Stimulated activated CD4-positive, alpha-beta T cell treated with anti-CD3 and anti-CD28 coated beads, TNF-alpha, amount 100 ng/mL, for 48 hours (primary cell): ENCODE measurements at regions not wholly inside any gene's neighbourhood (a gene's known extent, or its start where the extent isn't known, plus 50 kb on each side); places are given as distances from the start of the nearest gene placed in this dataset.
"Not testable (repeated sequence)": the region's sequence is repeated elsewhere in the genome, so short reads cannot be mapped to it uniquely, and the experiment has no call there.

Experiments
- DNase-seq, 3 donors: peaks; one replicate each; pipeline ENCODE4 v3.0.0-alpha.2; 2020; ENCODE audit warnings: low read depth in 3 of 3

DNA sequence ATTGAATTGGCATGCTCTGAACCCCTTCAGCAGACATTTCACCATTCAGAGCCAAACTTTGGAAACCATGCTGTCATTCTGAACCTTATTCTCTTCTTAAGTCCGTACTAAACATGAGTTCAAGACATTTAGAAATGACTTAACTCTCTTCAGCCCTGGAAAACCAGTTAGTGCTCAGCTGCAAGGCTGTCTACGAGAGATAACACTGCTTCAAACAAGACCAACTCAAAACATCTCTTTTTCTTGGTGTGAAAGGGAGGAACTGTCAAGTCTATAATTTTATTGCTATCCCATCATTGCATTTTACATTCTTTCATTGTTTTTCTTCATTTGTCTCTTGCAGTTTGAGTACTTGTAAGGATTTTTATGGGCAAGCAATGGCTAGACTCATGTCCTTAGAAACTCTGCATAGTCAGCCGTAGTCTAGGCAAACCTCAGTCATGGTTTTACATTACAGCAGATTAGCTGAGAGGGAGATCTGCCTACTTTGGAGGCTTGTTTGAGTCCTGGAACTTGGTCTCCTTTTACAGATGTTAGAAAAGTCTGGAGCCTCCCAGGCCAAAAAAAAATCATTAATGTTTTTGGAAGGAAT is 120.6 kb upstream of the JADE1 start:
- no peak for DNase-seq

DNA sequence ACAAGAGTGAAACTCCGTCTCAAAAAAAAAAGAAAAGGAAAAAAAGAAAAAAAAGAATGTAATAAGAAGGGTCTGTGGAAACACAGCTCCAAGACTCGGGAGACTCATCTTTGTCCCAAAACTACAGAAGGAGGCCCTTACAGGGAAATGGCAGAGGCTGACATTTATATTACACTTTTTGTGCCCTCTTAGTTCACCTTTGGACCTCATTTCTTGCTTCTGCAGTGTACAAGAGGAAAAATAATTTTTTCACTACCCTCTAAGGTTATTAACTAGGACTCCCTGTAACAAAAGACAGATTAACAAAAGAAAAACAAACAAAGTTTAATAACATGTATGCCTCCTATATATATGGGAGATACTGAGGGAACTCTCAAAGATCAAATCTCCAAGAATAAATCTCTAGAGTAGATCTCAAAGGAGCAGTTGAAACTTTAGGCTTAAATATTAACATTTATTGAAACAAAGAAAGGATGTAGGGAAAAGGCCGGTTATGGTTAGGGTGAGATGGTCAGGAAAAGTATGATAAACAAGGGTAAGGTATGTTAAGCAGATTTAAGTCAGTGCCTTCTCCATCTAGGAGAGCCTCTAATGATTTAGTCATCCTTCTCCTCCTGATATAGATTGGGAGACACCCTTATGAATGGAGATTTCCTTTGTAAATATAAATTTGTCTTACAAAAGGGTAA is 121.3 kb upstream of the JADE1 start:
- DNase-seq, result no peak

GRCh38 chr4:128686810-128687209 is 122.7 kb upstream of the JADE1 start:
- DNase-seq, result no peak

DNA sequence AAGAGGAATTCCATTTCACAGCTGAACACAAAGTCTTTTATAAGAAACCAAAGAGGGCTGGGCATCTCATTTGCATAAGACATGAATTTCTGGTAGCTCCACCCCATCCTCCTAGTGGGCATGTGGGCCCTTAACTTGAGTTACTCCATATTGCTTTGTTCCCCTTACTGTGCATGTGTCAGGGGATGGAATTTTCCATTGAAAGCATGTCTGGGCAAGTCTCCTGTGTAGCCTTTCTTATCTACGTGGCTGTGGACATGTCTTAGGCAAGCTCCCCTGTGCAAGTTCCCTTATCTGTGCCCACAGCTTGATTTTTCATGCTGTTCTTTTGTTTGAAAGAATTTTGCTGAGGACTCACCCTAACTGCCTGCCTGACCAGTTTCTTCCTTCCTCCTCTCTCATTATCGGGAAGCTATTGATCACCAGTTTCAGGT is 123.5 kb upstream of the JADE1 start:
- DNase-seq, result no peak

DNA sequence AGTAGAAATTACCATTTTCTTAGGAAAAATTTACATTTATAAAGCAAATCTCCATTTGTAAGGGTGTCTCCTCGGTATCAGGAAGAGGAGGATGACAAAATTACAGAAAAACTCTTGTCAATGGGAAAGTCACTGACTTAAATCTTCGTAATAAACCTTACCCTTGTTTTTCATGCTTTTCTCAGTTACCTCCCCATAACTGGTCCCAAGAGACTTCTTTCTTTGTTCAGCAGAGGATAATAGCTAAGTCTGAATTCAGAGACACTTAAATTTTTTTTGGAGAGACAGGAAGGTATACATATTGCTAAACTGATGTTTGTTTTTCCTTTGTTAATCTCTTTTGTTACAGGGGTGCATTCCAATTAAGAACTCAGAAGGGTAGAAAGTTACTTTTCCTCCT is 125.5 kb upstream of the JADE1 start:
- DNase-seq, result no peak

GRCh38 chr4:128682942-128683666 is 126.4 kb upstream of the JADE1 start:
- no peak for DNase-seq

DNA sequence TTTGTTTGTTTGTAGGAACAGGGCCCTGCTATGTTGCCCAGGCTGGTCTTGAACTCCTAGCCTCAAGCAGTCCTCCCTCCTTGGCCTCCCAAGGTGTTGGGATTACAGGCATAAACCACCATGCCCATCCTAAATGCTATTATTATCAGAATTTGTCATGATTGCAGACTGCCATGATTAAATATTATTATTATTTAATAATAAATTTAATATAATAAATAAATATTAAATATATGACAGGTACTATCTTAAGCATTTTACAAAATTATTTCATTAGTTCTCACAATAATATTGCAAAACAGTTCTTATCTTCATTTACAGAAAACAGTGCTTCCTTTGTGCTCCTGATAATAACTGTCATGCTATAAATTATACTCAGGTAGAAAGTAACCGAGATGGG is 133.4 kb upstream of the JADE1 start:
- DNase-seq, result no peak

GRCh38 chr4:128675083-128675482 is 134.4 kb upstream of the JADE1 start:
- no peak for DNase-seq

- not testable (repeated sequence) for DNase-seq
Measured at GRCh38 chr4:128673159-128673558, 136.3 kb upstream of the JADE1 start.

DNA sequence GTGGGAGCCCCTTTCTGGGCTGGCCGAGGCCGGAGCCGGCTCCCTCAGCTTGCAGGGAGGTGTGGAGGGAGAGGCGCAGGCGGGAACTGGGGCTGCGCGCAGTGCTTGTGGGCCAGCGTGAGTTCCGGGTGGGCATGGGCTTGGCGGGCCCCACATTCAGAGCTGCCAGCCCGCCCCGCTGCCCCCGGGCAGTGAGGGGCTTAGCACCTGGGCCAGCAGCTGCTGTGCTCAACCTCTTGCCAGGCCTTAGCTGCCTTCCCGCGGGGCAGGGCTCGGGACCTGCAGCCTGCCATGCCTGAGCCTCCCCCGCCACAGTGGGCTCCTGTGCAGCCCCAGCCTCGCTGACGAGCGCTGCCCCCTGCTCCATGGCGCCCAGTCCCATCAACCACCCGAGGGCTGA is 136.9 kb upstream of the JADE1 start:
- not testable (repeated sequence) for DNase-seq

GRCh38 chr4:128670513-128670912 is 139.0 kb upstream of the JADE1 start:
- DNase-seq, result no peak

GRCh38 chr4:128668566-128668965 is 140.9 kb upstream of the JADE1 start:
- no peak for DNase-seq

DNA sequence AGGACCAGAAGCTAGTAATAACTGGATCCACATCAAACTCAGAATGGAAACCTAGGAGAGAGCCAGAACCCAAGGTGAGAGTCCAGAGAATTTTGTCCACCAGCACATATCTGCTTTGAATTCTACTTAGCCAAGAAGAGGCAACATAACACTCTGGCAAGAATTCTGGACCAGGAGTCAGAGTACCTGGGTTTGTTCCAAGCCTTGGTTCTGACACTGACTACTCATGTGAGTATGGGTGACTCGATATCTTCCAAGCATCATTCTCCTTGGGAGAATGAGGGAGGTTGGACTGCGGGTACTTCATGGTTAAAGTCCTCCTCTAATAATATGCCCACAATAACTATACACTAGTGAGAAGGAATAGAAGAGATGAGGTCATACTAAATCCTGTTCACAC is 144.0 kb upstream of the JADE1 start:
- DNase-seq, result no peak

DNA sequence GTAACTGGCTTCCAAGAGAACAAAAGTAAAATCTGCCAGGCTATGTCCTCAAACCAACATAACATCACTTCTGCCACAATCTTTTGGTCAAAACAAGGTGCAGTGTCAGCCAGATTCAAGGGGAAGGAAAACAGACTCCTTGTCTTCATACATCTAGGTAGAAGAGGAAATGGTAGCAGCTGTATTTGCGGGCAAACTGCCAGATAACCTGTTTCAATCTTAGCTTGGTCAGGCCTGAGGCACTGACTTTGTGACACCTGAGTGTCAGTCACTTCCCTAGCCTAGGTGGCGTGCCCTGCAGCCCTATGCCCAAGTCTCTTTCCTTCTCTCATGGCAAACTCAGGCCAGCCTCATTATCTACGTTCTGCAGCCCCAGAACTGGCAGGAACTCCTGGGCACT is 146.2 kb upstream of the JADE1 start:
- no peak for DNase-seq

GRCh38 chr4:128661479-128661878 is 148.0 kb upstream of the JADE1 start:
- DNase-seq, result no peak

DNA sequence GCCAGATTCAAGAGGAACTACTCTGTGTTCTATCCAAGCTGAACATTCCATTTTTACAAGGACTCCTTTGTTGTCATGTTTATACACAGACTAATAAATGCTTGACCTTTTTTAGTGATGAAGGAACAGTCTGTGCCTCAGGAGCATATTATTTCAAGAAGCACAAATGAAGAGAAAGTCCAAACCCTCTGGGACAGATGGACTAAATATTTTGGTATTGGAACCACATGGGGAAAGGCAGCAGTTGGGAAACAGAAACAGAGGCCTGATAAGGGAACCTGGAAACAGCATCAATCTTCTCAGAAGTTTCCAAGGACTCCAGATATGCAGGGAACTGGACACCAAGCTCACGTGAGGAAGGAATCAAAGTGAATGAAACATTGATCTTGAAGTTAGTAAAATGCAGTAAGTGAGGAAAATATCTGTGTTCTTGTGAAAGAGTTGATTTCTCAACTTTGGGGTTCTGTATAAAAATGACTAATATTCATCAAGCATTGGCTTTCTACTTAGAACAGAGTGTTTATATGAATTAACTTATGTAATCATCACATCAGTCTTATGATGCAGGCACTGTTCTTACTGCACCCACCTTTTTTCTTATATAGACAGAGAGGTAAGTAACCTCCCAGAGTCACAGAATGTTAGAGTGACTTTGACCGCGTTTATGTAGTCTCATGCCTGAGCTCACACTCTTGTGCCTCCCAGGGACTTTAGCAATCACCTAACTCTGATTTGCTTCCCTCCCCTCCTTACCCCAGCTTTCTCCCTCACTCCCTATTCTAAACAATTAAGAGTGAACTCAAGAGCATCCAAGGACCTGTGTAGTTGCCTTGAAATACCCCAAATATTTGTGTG is 148.9 kb upstream of the JADE1 start:
- no peak for DNase-seq

GRCh38 chr4:128658214-128658631 is 151.3 kb upstream of the JADE1 start:
- no peak for DNase-seq

DNA sequence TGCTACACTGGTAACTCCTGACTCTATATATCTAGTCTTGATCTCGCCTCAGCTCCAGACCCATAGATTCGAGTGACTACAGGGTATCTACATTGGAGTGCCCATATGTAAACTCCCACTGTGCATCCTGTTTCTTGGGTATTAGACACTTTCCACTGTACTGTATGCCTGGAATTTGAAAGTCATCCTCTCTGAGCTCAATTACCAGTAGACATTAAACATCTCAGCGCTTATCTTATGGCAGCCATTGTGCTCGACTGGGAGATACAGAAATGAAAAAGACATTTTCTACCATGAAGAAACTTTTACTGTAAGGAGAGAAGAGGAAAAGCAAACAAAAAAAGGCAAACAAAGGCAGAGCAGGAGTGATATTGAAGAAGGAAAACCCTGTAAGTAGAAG is 151.9 kb upstream of the JADE1 start:
- no peak for DNase-seq

- DNase-seq, result no peak
Measured at GRCh38 chr4:128654465-128654864, 155.0 kb upstream of the JADE1 start.

DNA sequence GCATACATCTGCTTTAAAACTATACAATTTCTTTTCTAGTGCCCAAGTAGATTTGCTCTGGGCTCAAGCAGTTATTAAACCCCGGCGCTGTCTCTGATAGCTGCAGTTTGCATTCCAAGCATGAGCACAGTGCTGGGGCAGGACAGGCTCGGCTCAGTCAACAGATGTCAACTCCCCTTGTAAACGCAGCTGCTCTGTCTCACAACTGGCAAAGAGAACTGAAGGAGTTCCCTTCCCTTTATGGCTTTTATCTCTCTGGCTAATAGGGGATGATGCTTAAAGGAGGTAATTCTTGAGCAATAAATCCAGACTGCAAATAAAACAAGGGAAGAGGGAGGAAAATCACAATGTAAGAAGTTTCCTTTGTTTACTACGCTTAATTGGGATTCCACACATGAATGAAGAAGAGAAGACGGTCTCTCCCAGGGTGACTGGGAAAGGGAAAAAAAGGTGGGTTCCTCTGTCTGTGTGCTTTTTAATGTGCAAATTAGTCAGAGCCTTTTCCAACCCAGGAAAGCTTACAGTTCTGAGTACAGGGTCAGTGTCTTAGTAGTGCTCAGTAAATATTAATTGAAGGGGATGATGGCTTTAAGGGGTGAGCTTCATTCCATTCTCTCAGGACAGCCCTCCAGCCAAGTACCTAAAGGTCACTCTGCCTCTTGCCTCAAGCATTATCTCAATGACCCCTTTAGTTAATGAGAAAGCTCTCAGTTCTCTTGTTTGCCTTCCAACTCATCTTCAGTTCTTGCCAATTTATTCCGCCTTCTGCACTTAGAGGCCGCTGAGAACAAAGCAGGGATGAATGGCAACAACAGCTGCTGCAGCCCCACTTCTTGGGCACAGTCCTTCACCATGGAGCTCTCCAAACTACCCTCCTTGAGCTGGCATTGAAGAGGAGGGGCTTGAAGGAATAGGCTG is 155.7 kb upstream of the JADE1 start:
- DNase-seq, result no peak

DNA sequence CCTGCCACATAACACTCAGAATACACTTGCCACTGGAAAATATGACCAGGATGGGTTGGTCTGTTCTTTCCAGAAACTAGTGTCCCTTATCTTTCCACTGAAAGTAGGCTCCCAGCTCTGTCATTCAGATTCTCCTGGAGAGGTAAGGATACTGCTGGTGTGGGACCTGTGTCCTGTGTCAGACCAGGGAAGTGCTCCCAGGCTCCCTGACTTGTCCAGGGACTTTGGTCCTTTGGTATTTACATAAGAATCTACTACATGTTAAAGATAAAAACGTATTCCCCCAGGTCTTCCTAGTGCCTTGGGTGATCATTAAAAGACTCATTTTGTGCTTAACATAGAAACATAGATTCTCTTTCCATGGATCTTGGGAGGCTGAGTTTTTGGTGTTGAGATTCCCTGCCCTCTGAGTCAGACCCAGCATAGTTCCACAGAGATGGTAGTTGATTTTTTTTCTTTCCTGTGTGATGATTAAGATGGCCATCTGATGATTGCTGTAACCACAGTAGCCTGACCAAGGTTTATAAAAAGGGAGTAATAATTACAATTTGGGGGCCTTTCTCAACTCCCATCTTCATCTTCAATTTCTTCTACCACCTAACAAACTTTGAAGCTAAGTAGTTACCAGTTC is 159.8 kb upstream of the JADE1 start:
- DNase-seq, result no peak
